Panc1 (cell line): ENCODE measurements at regions not wholly inside any gene's neighbourhood (a gene's known extent, or its start where the extent isn't known, plus 50 kb on each side); places are given as distances from the start of the nearest gene placed in this dataset.

Experiments
- ATAC-seq: fragments of 200-7000 bp; cut with Tn5 transposase; 2 replicates; pipeline ENCODE4 v1.9.1; 2020; ENCODE audit warnings: mild to moderate bottlenecking, moderate library complexity
- BruUV-seq: library from RNA; stranded (reverse); fragments of 400-500 nt; replicated peaks from 2 replicates; lab custom pipeline; 2021; lab: Mats Ljungman, UMichigan
- CTCF ChIA-PET: fragments of 300-600 bp; sonication (Branson Sonifier 250); formaldehyde crosslinking; loops from one replicate; lab custom pipeline; 2022; ENCODE audit warnings: antibody characterized with exemption; lab: Charles Lee
- POLR2A ChIA-PET: fragments of 300-600 bp; sonication (Branson Sonifier 250); formaldehyde crosslinking; loops from one replicate; lab custom pipeline; 2022; ENCODE audit warnings: antibody characterized with exemption; lab: Charles Lee
- DNase-seq: peaks from one replicate; pipeline ENCODE4 v3.0.0-alpha.2; 2010; ENCODE audit warnings: low read depth, low spot score
- H3K27ac ChIP-seq: 2 replicates; pipeline ENCODE4 v1.5.1; 2011; ENCODE audit warnings: mild to moderate bottlenecking, low read length, inconsistent platforms
- H3K27me3 ChIP-seq: fragments of 200-500 bp; sonication (Bioruptor generic); 2 replicates; pipeline ENCODE4 v1.6.0; 2014; ENCODE audit warnings: low read length, inconsistent platforms; ENCODE audit not compliant: control insufficient read depth, insufficient read depth
- H3K36me3 ChIP-seq: fragments of 200-500 bp; sonication (Bioruptor generic); 2 replicates; pipeline ENCODE4 v1.5.1; 2014; ENCODE audit warnings: inconsistent platforms, mild to moderate bottlenecking, low read length, moderate library complexity; ENCODE audit not compliant: control insufficient read depth, insufficient read depth
- H3K4me1 ChIP-seq: 2 replicates; pipeline ENCODE4 v1.5.1; 2011; ENCODE audit warnings: inconsistent platforms, mild to moderate bottlenecking, low read length, moderate library complexity; ENCODE audit not compliant: control insufficient read depth, insufficient read depth
- H3K4me3 ChIP-seq, 2 experiments: 2 replicates each; pipeline ENCODE4 v1.5.1; 2011 to 2012; ENCODE audit warnings: low read depth in 2 of 2, low read length in 2 of 2, mild to moderate bottlenecking in 2 of 2, inconsistent platforms in 1 of 2, moderate library complexity in 1 of 2
- H3K9me3 ChIP-seq: fragments of 200-500 bp; sonication (Bioruptor generic); 2 replicates; pipeline ENCODE4 v1.5.1; 2014; ENCODE audit warnings: low read depth, mild to moderate bottlenecking, inconsistent platforms, low read length, moderate library complexity; ENCODE audit not compliant: control insufficient read depth, insufficient read depth
- CTCF ChIP-seq: fragments of 450-650 bp; IDR thresholded peaks from 2 replicates; pipeline ENCODE4 v1.5.1; 2017; ENCODE audit warnings: mild to moderate bottlenecking
- POLR2AphosphoS5 ChIP-seq: IDR thresholded peaks from 2 replicates; pipeline ENCODE4 v1.6.1; 2012; ENCODE audit warnings: mild to moderate bottlenecking, low read depth, low read length, moderate library complexity
- REST ChIP-seq, 2 experiments: IDR thresholded peaks; 2 replicates each; pipeline ENCODE4 v1.6.1; 2011 to 2012; ENCODE audit warnings: low read depth in 2 of 2, control low read depth in 1 of 2, low read length in 1 of 2, mild to moderate bottlenecking in 1 of 2, moderate library complexity in 1 of 2; ENCODE audit not compliant: insufficient read depth in 1 of 2
- SIN3A ChIP-seq: IDR thresholded peaks from 2 replicates; pipeline ENCODE4 v1.6.1; 2012; ENCODE audit warnings: low read depth, mild to moderate bottlenecking, low read length, moderate library complexity, borderline replicate concordance; ENCODE audit not compliant: insufficient read depth
- TCF7L2 ChIP-seq: IDR thresholded peaks from 2 replicates; pipeline ENCODE4 v1.6.1; 2011; ENCODE audit warnings: mild to moderate bottlenecking, low read depth, low read length, inconsistent platforms
- in situ Hi-C: cut with HindIII; loops from 2 replicates; pipeline ENCODE4 v1.10.0; 2016; ENCODE audit warnings: low sequenced_read_pairs, low pct_unique_long_range_greater_than_20kb
- intact Hi-C: fragments of 100-400 bp; cut with micrococcal nuclease; formaldehyde crosslinking; loops from one replicate; pipeline ENCODE4 v1.10.0; 2022; ENCODE audit not compliant: unreplicated experiment

- intact Hi-C loops: no loop called here
These were observed 362.6 kb downstream of the TOX3 start for GRCh38 chr16:52184336-52184735.

GRCh38 chr16:52182840-52183239, 364.1 kb downstream of the TOX3 start:
- CTCF ChIA-PET: no interaction called here

More at GRCh38 chr16:52184336-52184735, 362.6 kb downstream of the TOX3 start:
- H3K4me3 ChIP-seq: no peak overlapping the region
- ATAC-seq (no peak), DNase-seq (no peak)
- TF ChIP-seq POLR2AphosphoS5: no peak
- no peak for TF ChIP-seq TCF7L2
- no peak for TF ChIP-seq REST (IDR thresholded peaks at IDR 0.05; ENCODE audit: insufficient read depth in 1 of 2, low read depth in 2 of 2, low read length in 1 of 2)
- TF ChIP-seq CTCF: no peak
- TF ChIP-seq SIN3A: no peak
- no peaks in the 10 kb centered on the region for H3K27me3 ChIP-seq
- H3K27ac ChIP-seq: no peak overlapping the region
- no peaks in the 10 kb centered on the region for H3K4me1 ChIP-seq
- ChIA-PET CTCF (no interaction called here), POLR2A (no interaction called here)
- H3K9me3 ChIP-seq: no peaks in the 10 kb centered on the region
- no TSS peak for BruUV-seq
- in situ Hi-C loops: no loop called here
- H3K36me3 ChIP-seq: no peaks in the 10 kb centered on the region

More at GRCh38 chr16:52182840-52183239, 364.1 kb downstream of the TOX3 start:
- Histone ChIP-seq H3K36me3 (no peaks in the 10 kb centered on the region), H3K4me1 (no peaks in the 10 kb centered on the region), H3K9me3 (no peaks in the 10 kb centered on the region), H3K4me3 (no peak overlapping the region), H3K27me3 (no peaks in the 10 kb centered on the region), H3K27ac (no peak overlapping the region)
- intact Hi-C loops (no loop called here), in situ Hi-C loops (no loop called here)
- no peak for DNase-seq
- TF ChIP-seq SIN3A: no peak
- TF ChIP-seq TCF7L2: no peak
- no peak for TF ChIP-seq POLR2AphosphoS5
- TF ChIP-seq CTCF: no peak
- TF ChIP-seq REST (IDR thresholded peaks at IDR 0.05; ENCODE audit: insufficient read depth in 1 of 2, low read depth in 2 of 2, low read length in 1 of 2): no peak
- POLR2A ChIA-PET: no interaction called here
- ATAC-seq: no peak
- no TSS peak for BruUV-seq
